ENCODE measurements at regions not wholly inside any gene's neighbourhood (a gene's known extent, or its start where the extent isn't known, plus 50 kb on each side); places are given as distances from the start of the nearest gene placed in this dataset.

GRCh38 chr6:25038999-25039398 lies 103.2 kb upstream of the RIPOR2 start:
- DNase-seq (ENCODE audit: low read depth, low spot score), result no peak
- in situ Hi-C loops (cut with HindIII; ENCODE audit: low sequenced_read_pairs), result no loop called here
- no peak overlapping the region for H3K4me3 ChIP-seq (ENCODE audit: low read depth, low read length)
- no peak for TF ChIP-seq CTCF (IDR thresholded peaks at IDR 0.05; ENCODE audit: low read depth, low read length)

GRCh38 chr6:25041485-25042035 lies 105.8 kb upstream of the RIPOR2 start:
- DNase-seq (ENCODE audit: low read depth, low spot score), result no peak
- in situ Hi-C loops (cut with HindIII; ENCODE audit: low sequenced_read_pairs), result no loop called here
- H3K4me3 ChIP-seq (ENCODE audit: low read depth, low read length), result no peak overlapping the region
- no peak for TF ChIP-seq CTCF (IDR thresholded peaks at IDR 0.05; ENCODE audit: low read depth, low read length)

GRCh38 chr6:25042036-25042521 lies 106.3 kb upstream of the RIPOR2 start:
- no peak overlapping the region for H3K4me3 ChIP-seq (ENCODE audit: low read depth, low read length)
- no peak for DNase-seq (ENCODE audit: low read depth, low spot score)
- TF ChIP-seq CTCF (IDR thresholded peaks at IDR 0.05; ENCODE audit: low read depth, low read length), result no peak
- in situ Hi-C loops (cut with HindIII; ENCODE audit: low sequenced_read_pairs), result no loop called here

GRCh38 chr6:25042536-25042935 lies 106.8 kb upstream of the RIPOR2 start:
- no peak for TF ChIP-seq CTCF (IDR thresholded peaks at IDR 0.05; ENCODE audit: low read depth, low read length)
- DNase-seq (ENCODE audit: low read depth, low spot score), result no peak
- in situ Hi-C loops (cut with HindIII; ENCODE audit: low sequenced_read_pairs), result no loop called here
- no peak overlapping the region for H3K4me3 ChIP-seq (ENCODE audit: low read depth, low read length)

GRCh38 chr6:25042984-25043725 lies 107.4 kb upstream of the RIPOR2 start:
- no peak overlapping the region for H3K4me3 ChIP-seq (ENCODE audit: low read depth, low read length)
- DNase-seq (ENCODE audit: low read depth, low spot score), result no peak
- no peak for TF ChIP-seq CTCF (IDR thresholded peaks at IDR 0.05; ENCODE audit: low read depth, low read length)
- in situ Hi-C loops (cut with HindIII; ENCODE audit: low sequenced_read_pairs), result no loop called here

- no peak for DNase-seq (ENCODE audit: low read depth, low spot score)
- no peak overlapping the region for H3K4me3 ChIP-seq (ENCODE audit: low read depth, low read length)
- in situ Hi-C loops (cut with HindIII; ENCODE audit: low sequenced_read_pairs), result no loop called here
- no peak for TF ChIP-seq CTCF (IDR thresholded peaks at IDR 0.05; ENCODE audit: low read depth, low read length)
Observed at GRCh38 chr6:25043892-25044291, 108.1 kb upstream of the RIPOR2 start.
